MCF 10A (cell line): ENCODE measurements at regions not wholly inside any gene's neighbourhood (a gene's known extent, or its start where the extent isn't known, plus 50 kb on each side); places are given as distances from the start of the nearest gene placed in this dataset.

ENCODE experiments used
- BruUV-seq: library from RNA; stranded (reverse); fragments of 400-500 nt; replicated peaks from 2 replicates; lab custom pipeline; 2021; lab: Mats Ljungman, UMichigan
- CTCF ChIA-PET: fragments of 300-600 bp; sonication (Branson Sonifier 250); formaldehyde crosslinking; extraction: SDS; loops from one replicate; lab custom pipeline; 2021; ENCODE audit warnings: antibody characterized with exemption, inconsistent platforms; lab: Yijun Ruan, JAX
- POLR2A ChIA-PET: fragments of 300-600, 350-650 bp; sonication (Branson Sonifier 250); formaldehyde crosslinking; extraction: SDS; loops from one replicate; lab custom pipeline; 2020; ENCODE audit warnings: antibody characterized with exemption, inconsistent platforms; lab: Yijun Ruan, JAX
- DNase-seq: peaks from one replicate; pipeline ENCODE4 v3.0.0-alpha.2; 2018; ENCODE audit not compliant: unreplicated experiment
- H3K27ac Mint-ChIP-seq: one replicate; pipeline ENCODE4 v1.8.0; 2022; ENCODE audit warnings: mild to moderate bottlenecking, low read depth, mixed read lengths; ENCODE audit not compliant: unreplicated experiment
- H3K27me3 Mint-ChIP-seq: one replicate; pipeline ENCODE4 v1.8.0; 2022; ENCODE audit warnings: mixed read lengths; ENCODE audit not compliant: insufficient read depth, unreplicated experiment
- H3K36me3 Mint-ChIP-seq: one replicate; pipeline ENCODE4 v1.8.0; 2022; ENCODE audit warnings: mild to moderate bottlenecking, moderate library complexity, mixed read lengths; ENCODE audit not compliant: insufficient read depth, unreplicated experiment
- H3K4me1 Mint-ChIP-seq: one replicate; pipeline ENCODE4 v1.8.0; 2022; ENCODE audit warnings: mixed read lengths; ENCODE audit not compliant: insufficient read depth, unreplicated experiment
- H3K4me3 Mint-ChIP-seq: one replicate; pipeline ENCODE4 v1.8.0; 2022; ENCODE audit warnings: mild to moderate bottlenecking, moderate library complexity, mixed read lengths; ENCODE audit not compliant: unreplicated experiment
- H3K9me3 Mint-ChIP-seq: one replicate; pipeline ENCODE4 v1.8.0; 2022; ENCODE audit warnings: mixed read lengths; ENCODE audit not compliant: unreplicated experiment
- intact Hi-C: fragments of 100-400 bp; cut with micrococcal nuclease; formaldehyde crosslinking; loops from 2 replicates; pipeline ENCODE4 v1.14.1; 2022
- TF ChIP-seq, protein P1 (sequence below): fragments of 200-600 bp; IDR thresholded peaks from one replicate; pipeline ENCODE4 v1.8.0; 2022; ENCODE audit warnings: antibody characterized with exemption, mild to moderate bottlenecking; ENCODE audit not compliant: unreplicated experiment

DNA sequence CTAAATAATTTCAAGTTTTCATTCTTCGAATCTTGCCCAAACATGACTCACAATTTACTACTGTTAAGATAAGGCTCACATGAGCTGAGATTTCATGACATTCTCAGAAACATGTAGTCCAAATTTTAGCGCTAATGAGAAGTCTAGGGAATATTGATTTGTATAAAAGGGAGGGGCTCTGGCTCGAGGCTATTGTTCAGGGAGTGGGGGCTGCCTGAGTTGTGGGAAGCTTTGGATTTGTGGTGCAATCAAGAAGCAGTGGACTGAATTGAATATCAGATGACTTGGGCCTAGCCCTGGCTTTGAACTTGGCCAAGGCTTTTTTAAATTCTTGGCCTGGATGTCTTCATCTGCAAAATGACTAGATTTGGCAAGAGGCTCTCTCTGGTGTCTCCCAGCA lies 674.9 kb upstream of the FANCL start:
- ChIA-PET CTCF (interaction anchor here (0.6 to 0.7 kb wide), 2 partner anchors 477 to 1085 kb away, joined by 3 read pairs; no protein-coding TSS in a partner anchor), POLR2A (no interaction called here)
- H3K4me1 Mint-ChIP-seq, result no peaks in the 10 kb centered on the region
- no peak overlapping the region for H3K27ac Mint-ChIP-seq
- intact Hi-C loops, result no loop called here
- BruUV-seq, result no TSS peak
- DNase-seq, result no peak
- H3K4me3 Mint-ChIP-seq, result no peak overlapping the region
- H3K27me3 Mint-ChIP-seq, result no peaks in the 10 kb centered on the region
- H3K36me3 Mint-ChIP-seq, result no peaks in the 10 kb centered on the region
- H3K9me3 Mint-ChIP-seq, result no peaks in the 10 kb centered on the region
- TF ChIP-seq, protein P1, sequence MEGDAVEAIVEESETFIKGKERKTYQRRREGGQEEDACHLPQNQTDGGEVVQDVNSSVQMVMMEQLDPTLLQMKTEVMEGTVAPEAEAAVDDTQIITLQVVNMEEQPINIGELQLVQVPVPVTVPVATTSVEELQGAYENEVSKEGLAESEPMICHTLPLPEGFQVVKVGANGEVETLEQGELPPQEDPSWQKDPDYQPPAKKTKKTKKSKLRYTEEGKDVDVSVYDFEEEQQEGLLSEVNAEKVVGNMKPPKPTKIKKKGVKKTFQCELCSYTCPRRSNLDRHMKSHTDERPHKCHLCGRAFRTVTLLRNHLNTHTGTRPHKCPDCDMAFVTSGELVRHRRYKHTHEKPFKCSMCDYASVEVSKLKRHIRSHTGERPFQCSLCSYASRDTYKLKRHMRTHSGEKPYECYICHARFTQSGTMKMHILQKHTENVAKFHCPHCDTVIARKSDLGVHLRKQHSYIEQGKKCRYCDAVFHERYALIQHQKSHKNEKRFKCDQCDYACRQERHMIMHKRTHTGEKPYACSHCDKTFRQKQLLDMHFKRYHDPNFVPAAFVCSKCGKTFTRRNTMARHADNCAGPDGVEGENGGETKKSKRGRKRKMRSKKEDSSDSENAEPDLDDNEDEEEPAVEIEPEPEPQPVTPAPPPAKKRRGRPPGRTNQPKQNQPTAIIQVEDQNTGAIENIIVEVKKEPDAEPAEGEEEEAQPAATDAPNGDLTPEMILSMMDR, result no peak

DNA sequence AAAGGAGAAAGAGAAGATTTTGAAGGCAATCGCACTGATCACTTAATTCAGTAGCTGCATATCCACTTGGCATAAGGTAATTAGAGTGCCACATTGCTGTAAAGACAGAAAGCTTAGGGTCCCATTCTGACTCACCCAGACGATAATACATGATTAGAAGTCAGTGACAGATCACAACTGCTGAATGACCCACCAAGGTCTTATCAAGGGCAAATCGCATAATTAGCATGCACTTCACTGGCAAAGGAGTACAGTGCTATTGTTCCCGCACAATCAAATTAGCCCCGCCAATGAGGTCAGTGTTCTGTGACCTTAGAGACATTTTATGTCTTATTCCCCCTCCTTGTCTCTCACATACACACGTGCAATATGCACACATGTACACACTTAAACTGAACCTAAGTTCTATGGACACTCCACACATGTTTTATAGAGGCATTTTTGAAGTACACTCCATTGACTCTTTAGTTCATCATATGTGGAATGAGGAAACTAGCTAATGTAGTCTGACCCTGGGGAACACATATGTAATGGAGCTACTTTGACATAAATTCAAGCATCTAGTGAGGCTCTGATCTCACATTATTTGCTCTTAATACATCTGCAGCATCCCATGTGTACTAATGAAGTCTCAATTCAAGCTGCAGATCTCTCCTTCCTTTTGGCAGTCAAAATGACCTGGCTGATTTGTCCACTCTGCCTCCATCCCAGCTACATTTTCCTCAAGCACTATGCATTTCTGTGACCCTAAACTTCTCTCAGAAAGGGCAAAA lies 673.8 kb upstream of the FANCL start:
- H3K4me1 Mint-ChIP-seq, result no peaks in the 10 kb centered on the region
- no peak overlapping the region for H3K27ac Mint-ChIP-seq
- no peaks in the 10 kb centered on the region for H3K36me3 Mint-ChIP-seq
- CTCF ChIA-PET, result no interaction called here
- H3K4me3 Mint-ChIP-seq, result no peak overlapping the region
- no TSS peak for BruUV-seq
- intact Hi-C loops, result no loop called here
- no peaks in the 10 kb centered on the region for H3K27me3 Mint-ChIP-seq
- TF ChIP-seq, protein P1, result no peak
- POLR2A ChIA-PET, result no interaction called here
- no peaks in the 10 kb centered on the region for H3K9me3 Mint-ChIP-seq
- no peak for DNase-seq

DNA sequence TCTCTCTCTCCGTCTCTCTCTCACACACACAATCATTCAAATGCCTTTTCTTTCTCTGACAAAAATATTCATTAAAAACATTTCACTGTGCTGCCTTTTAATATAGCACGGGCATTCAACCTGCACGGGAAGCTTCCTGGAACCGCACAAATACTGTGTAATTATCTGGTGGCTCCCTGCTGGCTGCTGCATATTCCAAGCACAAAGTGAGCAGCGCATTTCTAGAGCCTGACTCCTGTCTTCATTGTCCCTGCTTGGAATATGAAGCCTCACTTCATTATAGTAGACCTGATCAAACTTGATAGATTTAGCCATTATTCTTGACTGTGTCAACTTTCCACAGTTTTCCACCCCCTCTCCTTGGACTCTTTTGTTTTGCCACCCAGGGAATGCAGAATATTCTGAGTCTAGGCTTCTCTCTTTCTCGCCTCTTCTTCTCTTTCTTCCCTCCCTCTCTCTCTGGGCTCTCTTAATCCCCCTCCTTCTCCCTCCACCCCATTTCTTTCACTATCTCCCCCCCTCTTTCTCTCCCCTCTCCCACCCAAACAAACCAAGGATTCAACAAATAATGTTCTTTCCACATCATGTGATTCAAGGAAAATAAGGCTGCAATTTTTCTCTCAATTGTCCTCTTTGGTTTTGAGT lies 672.1 kb upstream of the FANCL start:
- intact Hi-C loops, result no loop called here
- TF ChIP-seq, protein P1, result no peak
- H3K27me3 Mint-ChIP-seq, result no peaks in the 10 kb centered on the region
- H3K36me3 Mint-ChIP-seq, result no peaks in the 10 kb centered on the region
- CTCF ChIA-PET, result no interaction called here
- no peak overlapping the region for H3K27ac Mint-ChIP-seq
- H3K4me1 Mint-ChIP-seq, result no peaks in the 10 kb centered on the region
- POLR2A ChIA-PET, result no interaction called here
- BruUV-seq, result no TSS peak
- no peak for DNase-seq
- no peaks in the 10 kb centered on the region for H3K9me3 Mint-ChIP-seq
- H3K4me3 Mint-ChIP-seq, result no peak overlapping the region

DNA sequence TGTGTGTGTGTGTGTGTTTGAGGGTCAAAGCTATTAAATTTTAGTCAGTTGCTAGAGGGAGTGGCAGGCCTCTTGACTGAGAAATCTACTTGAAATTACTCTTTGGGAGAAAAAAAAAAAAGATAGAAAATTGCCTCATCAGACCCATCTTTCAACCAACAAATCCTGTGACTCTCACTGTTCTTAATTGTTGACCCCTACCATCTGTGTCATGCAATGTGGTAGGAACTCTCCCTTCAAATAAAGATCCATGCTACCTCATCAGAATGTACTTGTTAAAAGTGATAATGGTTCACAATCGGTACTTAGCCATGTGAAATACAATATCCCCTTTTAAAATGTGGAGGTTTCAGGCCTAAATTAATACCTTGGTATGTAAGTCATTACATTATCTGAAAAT lies 670.8 kb upstream of the FANCL start:
- no peak for DNase-seq
- Mint-ChIP-seq H3K36me3 (no peaks in the 10 kb centered on the region), H3K4me3 (no peak overlapping the region), H3K4me1 (no peaks in the 10 kb centered on the region), H3K9me3 (no peaks in the 10 kb centered on the region), H3K27me3 (no peaks in the 10 kb centered on the region), H3K27ac (no peak overlapping the region)
- ChIA-PET CTCF (interaction anchor here (0.6 kb wide), 1 partner anchor 1514 kb away, joined by 3 read pairs; no protein-coding TSS in a partner anchor), POLR2A (no interaction called here)
- no TSS peak for BruUV-seq
- TF ChIP-seq, protein P1, result no peak
- intact Hi-C loops, result no loop called here
